ENCODE measurements at regions not wholly inside any gene's neighbourhood (a gene's known extent, or its start where the extent isn't known, plus 50 kb on each side); places are given as distances from the start of the nearest gene placed in this dataset.

GRCh38 chr6:144416773-144417172 lies 131.6 kb downstream of the UTRN start:
- no peaks in the 10 kb centered on the region for H3K27me3 Mint-ChIP-seq (ENCODE audit: low read depth)
- Histone ChIP-seq H3K9me3 (ENCODE audit: control insufficient read depth, low read depth, low read length) (no peaks in the 10 kb centered on the region), H3K79me1 (ENCODE audit: insufficient read depth, low read depth, low read length, poor library complexity, severe bottlenecking) (peaks cover 4% of the 10 kb centered on the region), H2BK20ac (ENCODE audit: low read depth, low read length, poor library complexity, severe bottlenecking) (no peak overlapping the region), H3K4me1 (ENCODE audit: insufficient read depth, low read length) (no peaks in the 10 kb centered on the region), H4K20me1 (ENCODE audit: control insufficient read depth, insufficient read depth, insufficient read length) (no peaks in the 10 kb centered on the region), H2AFZ (ENCODE audit: low read length) (no peak overlapping the region), H3K9ac (ENCODE audit: extremely low read depth, insufficient read length, low read length) (no peak overlapping the region), H3K79me2 (ENCODE audit: insufficient read depth, low read length) (no peaks in the 10 kb centered on the region), H3K27ac (ENCODE audit: insufficient read length, low read depth, low read length) (no peak overlapping the region), H3K27me3 (ENCODE audit: insufficient read depth, low read length) (no peaks in the 10 kb centered on the region), H2BK15ac (ENCODE audit: low read depth, low read length) (no peak overlapping the region), H2BK120ac (ENCODE audit: low read depth, low read length, poor library complexity, severe bottlenecking) (no peak overlapping the region), H3K14ac (ENCODE audit: insufficient read depth, low read length) (no peak overlapping the region), H2AK5ac (ENCODE audit: insufficient read length, low read length) (no peak overlapping the region), H3K18ac (ENCODE audit: insufficient read length, low read depth, low read length) (no peak overlapping the region), H2BK5ac (ENCODE audit: insufficient read length, low read length) (no peak overlapping the region), H3K4ac (ENCODE audit: low read depth, low read length) (no peak overlapping the region), H3K56ac (ENCODE audit: insufficient read length, low read depth, low read length) (no peak overlapping the region), H4K8ac (replicated peaks; ENCODE audit: insufficient read length, low read depth, low read length) (no peak overlapping the region), H3T11ph (ENCODE audit: low read length) (no peak overlapping the region), H4K5ac (ENCODE audit: insufficient read length, low read depth, low read length) (no peak overlapping the region), H3K4me2 (ENCODE audit: insufficient read depth, insufficient read length, low read length) (no peak overlapping the region), H3K23ac (ENCODE audit: insufficient read length, low read depth, low read length) (no peak overlapping the region), H3K23me2 (ENCODE audit: insufficient read length, low read depth, low read length, poor library complexity, severe bottlenecking) (no peaks in the 10 kb centered on the region), H2BK12ac (ENCODE audit: insufficient read length, low read depth, low read length) (no peak overlapping the region), H4K91ac (ENCODE audit: insufficient read length, low read depth, low read length) (no peak overlapping the region)
- no peak overlapping the region for H3K27ac Mint-ChIP-seq
- WGBS (ENCODE audit: extremely low coverage, insufficient read length, low lambda C conversion rate), result no CpG with 5 or more reads among the region's 1 CpG
- peaks cover under 1 to 5% of the 10 kb centered on the region in 2 experiments; a peak in 1 of 4 replicates for H3K4me1 Mint-ChIP-seq
- no peaks in the 10 kb centered on the region for H3K9me3 Mint-ChIP-seq
- no peak for DNase-seq
- no peaks in the 10 kb centered on the region for H3K36me3 Mint-ChIP-seq (ENCODE audit: insufficient read depth in 1 of 3, low read depth in 3 of 3)
- no peak for TF ChIP-seq CTCF (conservative IDR thresholded peaks at IDR 0.05)
- H3K4me3 Mint-ChIP-seq, result no peak overlapping the region

All from H9 (cell line).